Lung (tissue), 12 donors: ENCODE measurements at regions not wholly inside any gene's neighbourhood (a gene's known extent, or its start where the extent isn't known, plus 50 kb on each side); places are given as distances from the start of the nearest gene placed in this dataset. TPM values are rescaled to one million over a fixed set of nuclear protein-coding genes. Genes with fewer than 3 reads are reported as not detected.

Source experiments
- ATAC-seq: fragments of 200-7000 bp; cut with Tn5 transposase; one replicate; pipeline ENCODE4 v1.9.1; 2020; ENCODE audit warnings: moderate number of reproducible peaks; ENCODE audit not compliant: insufficient read depth, low FRiP score
- DNase-seq, 3 donors: peaks; one replicate each; pipeline ENCODE4 v3.0.0-alpha.2; 2013 to 2017
- H3K27ac ChIP-seq, 2 donors: one replicate each; pipeline ENCODE4 v1.5.1; 2013; ENCODE audit warnings: mild to moderate bottlenecking in 2 of 2, moderate library complexity in 2 of 2, control low read depth in 1 of 2, inconsistent platforms in 1 of 2, low read depth in 1 of 2, low read length in 1 of 2
- H3K27me3 ChIP-seq, 3 donors: one replicate each; pipeline ENCODE4 v1.5.1; 2013; ENCODE audit warnings: low read length in 2 of 3; ENCODE audit not compliant: control insufficient read depth in 3 of 3, insufficient read depth in 3 of 3
- H3K36me3 ChIP-seq, 4 donors: one replicate each; pipeline ENCODE4 v1.5.1; 2013; ENCODE audit warnings: low read length in 4 of 4, mild to moderate bottlenecking in 1 of 4, moderate library complexity in 1 of 4; ENCODE audit not compliant: control insufficient read depth in 4 of 4, insufficient read depth in 4 of 4
- H3K4me1 ChIP-seq, 5 donors: one replicate each; pipeline ENCODE4 v1.5.1; 2013; ENCODE audit warnings: low read length in 5 of 5, mild to moderate bottlenecking in 2 of 5, moderate library complexity in 1 of 5; ENCODE audit not compliant: control insufficient read depth in 5 of 5, insufficient read depth in 5 of 5
- H3K4me3 ChIP-seq: one replicate; pipeline ENCODE4 v1.5.1; 2013; ENCODE audit warnings: mild to moderate bottlenecking, control low read depth, moderate library complexity
- H3K9ac ChIP-seq, 2 donors: one replicate each; pipeline ENCODE4 v1.5.1; 2013; ENCODE audit warnings: low read length in 2 of 2, control low read depth in 1 of 2; ENCODE audit not compliant: insufficient read depth in 1 of 2
- H3K9me3 ChIP-seq, 4 donors: one replicate each; pipeline ENCODE4 v1.5.1; 2013; ENCODE audit warnings: low read length in 3 of 4, mild to moderate bottlenecking in 1 of 4, moderate library complexity in 1 of 4; ENCODE audit not compliant: control insufficient read depth in 4 of 4, insufficient read depth in 3 of 4
- WGBS, 2 donors: extraction: QIAGEN DNeasy Blood & Tissue Kit; methylation state at CpG; one replicate each; pipeline ENCODE4 v1.1.7; 2013; 5-methylcytosine and 5-hydroxymethylcytosine counted together
- small RNA-seq: library from RNA; depleted of rRNA; stranded (forward); fragments of <200 nt; gene quantifications from one replicate; pipeline ENCODE3, GENCODE V24; 2014; ENCODE audit warnings: low replicate concordance
- TF ChIP-seq, protein P1 (sequence below): IDR thresholded peaks from 2 replicates; pipeline ENCODE4 v1.5.1; 2012; ENCODE audit warnings: mild to moderate bottlenecking; ENCODE audit errors: control extremely low read depth, extremely low read depth
- donor health status: control.
- donor health status: control.
- donor health status: Bipolar disorder and iron deficiency.
- donor health status: healthy.
- donor health status: DM: yes; HTN: yes; CAD: no.

GRCh38 chr5:168238463-168238862 is 53.0 kb upstream of the WWC1 start:
- no peaks in the 10 kb centered on the region for H3K36me3 ChIP-seq
- DNase-seq (no peak), ATAC-seq (no peak)
- no peak overlapping the region for H3K4me3 ChIP-seq
- no peak overlapping the region for H3K27ac ChIP-seq
- no peaks in the 10 kb centered on the region for H3K27me3 ChIP-seq
- H3K4me1 ChIP-seq: no peaks in the 10 kb centered on the region
- H3K9ac ChIP-seq: no peak overlapping the region
- TF ChIP-seq, protein P1, sequence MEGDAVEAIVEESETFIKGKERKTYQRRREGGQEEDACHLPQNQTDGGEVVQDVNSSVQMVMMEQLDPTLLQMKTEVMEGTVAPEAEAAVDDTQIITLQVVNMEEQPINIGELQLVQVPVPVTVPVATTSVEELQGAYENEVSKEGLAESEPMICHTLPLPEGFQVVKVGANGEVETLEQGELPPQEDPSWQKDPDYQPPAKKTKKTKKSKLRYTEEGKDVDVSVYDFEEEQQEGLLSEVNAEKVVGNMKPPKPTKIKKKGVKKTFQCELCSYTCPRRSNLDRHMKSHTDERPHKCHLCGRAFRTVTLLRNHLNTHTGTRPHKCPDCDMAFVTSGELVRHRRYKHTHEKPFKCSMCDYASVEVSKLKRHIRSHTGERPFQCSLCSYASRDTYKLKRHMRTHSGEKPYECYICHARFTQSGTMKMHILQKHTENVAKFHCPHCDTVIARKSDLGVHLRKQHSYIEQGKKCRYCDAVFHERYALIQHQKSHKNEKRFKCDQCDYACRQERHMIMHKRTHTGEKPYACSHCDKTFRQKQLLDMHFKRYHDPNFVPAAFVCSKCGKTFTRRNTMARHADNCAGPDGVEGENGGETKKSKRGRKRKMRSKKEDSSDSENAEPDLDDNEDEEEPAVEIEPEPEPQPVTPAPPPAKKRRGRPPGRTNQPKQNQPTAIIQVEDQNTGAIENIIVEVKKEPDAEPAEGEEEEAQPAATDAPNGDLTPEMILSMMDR: no peak
- no peaks in the 10 kb centered on the region for H3K9me3 ChIP-seq
- 30 to 48% methylated on average over 8 of the region's 8 CpGs for WGBS, 2 donors

DNA sequence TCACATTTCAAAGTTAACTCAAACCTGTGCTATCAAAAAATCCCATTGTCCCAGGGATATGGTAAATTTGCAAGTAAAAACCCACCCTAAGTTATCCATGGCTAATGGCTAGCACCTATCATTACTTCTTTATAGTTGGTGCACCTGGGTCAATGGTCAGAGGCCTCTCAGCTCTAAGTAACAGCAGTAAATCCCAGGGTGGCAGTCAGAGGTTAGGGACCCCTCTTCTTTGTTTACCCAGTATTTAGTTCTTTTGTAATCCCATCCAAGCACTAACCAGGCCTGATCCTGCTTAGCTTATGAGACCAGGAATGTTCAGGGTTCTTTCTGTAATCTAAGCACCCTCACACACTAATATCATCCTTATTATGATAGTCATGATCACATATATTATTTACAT is 52.1 kb upstream of the WWC1 start:
- Histone ChIP-seq H3K9ac (no peak overlapping the region), H3K4me3 (no peak overlapping the region), H3K27me3 (no peaks in the 10 kb centered on the region), H3K27ac (no peak overlapping the region), H3K9me3 (no peaks in the 10 kb centered on the region), H3K36me3 (no peaks in the 10 kb centered on the region), H3K4me1 (no peaks in the 10 kb centered on the region)
- DNase-seq: no peak
- no peak for ATAC-seq
- TF ChIP-seq, protein P1: no peak

Small RNA genes lying in the stretch of these regions (small RNA-seq; reads per million reads assigned to genes)
- gene AC026403.1: 0.08 reads per million
- not detected for gene RF00561
- gene RN7SKP60: not detected
- gene RNU6-168P: not detected
- not detected for gene RNU6-209P
